GM19468 (cell line): ENCODE measurements at regions not wholly inside any gene's neighbourhood (a gene's known extent, or its start where the extent isn't known, plus 50 kb on each side); places are given as distances from the start of the nearest gene placed in this dataset.
"Not testable (repeated sequence)": the region's sequence is repeated elsewhere in the genome, so short reads cannot be mapped to it uniquely, and the experiment has no call there.

Source experiments
- ATAC-seq: cut with Tn5 transposase; IDR thresholded peaks from one replicate; pipeline ENCODE4 v1.9.1; 2021; ENCODE audit warnings: mild to moderate bottlenecking, moderate library complexity, moderate number of reproducible peaks; ENCODE audit not compliant: unreplicated experiment; ENCODE audit errors: extremely low read depth

DNA sequence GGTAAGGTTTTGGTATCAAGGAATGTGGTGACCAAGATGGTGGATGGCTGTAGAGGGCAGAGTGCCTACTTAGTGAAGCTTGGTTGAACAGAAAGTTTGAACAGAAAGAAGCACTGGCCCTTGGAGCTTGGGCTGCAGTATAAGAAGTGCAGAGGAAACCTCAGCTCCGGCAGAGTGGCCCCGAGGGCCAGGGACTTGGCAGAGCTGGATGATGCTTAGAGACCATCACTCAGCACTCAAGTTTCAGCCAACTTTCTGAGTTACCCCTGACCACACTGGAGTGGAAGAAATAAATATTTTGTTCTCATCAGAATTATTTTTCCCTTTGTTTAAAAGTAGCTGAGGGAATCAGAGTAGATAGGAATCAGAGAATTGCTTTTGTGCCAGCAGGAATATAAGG is 336.7 kb downstream of the C7orf25 start:
- no peak for ATAC-seq

DNA sequence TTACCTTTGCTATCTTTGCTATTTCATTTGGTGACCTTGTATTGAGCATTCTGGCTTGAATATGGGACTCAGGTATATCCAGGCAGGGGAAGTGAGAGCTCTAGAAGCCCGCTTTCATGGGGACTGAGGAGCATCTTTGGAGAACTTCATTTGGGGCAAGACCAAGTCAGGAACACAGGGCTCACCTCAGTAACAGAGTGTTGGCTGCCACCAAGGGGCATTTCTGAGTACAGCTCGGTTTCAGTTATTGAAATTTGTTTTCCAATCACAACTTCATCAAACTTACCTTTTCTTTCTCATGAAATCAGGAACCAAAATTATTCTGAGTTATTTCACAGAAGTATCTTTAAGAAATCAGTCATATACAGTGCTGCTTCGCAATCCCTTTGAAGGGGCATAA is 337.2 kb downstream of the C7orf25 start:
- ATAC-seq, result no peak

- ATAC-seq, result no peak
Measured at GRCh38 chr7:42573881-42574672, 337.1 kb upstream of the GLI3 start.

- ATAC-seq, result no peak
Measured at GRCh38 chr7:42572561-42572960, 335.6 kb upstream of the GLI3 start.

GRCh38 chr7:42572056-42572455 is 335.0 kb upstream of the GLI3 start:
- ATAC-seq, result no peak

- ATAC-seq, result no peak
Measured at GRCh38 chr7:42570944-42571343, 333.9 kb upstream of the GLI3 start.

DNA sequence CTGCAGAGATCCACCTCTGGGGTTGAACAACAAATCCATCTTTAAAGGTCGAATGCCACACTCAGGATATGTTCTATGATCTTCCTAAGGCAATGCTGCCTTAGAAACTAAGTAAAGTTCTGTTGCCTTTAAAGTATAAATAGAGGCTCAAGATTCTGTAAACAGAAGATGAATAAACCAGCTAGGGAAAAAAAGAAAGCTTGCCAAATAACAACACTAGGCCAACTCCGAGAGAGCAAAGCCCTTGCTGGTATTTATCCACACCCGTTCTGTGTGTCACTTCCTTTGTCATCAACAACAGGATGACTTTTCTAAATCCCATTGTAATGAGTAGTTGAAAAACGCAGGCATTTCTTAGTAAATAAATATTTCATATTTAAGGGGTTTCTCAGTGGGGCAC is 330.0 kb upstream of the GLI3 start:
- ATAC-seq, result no peak

DNA sequence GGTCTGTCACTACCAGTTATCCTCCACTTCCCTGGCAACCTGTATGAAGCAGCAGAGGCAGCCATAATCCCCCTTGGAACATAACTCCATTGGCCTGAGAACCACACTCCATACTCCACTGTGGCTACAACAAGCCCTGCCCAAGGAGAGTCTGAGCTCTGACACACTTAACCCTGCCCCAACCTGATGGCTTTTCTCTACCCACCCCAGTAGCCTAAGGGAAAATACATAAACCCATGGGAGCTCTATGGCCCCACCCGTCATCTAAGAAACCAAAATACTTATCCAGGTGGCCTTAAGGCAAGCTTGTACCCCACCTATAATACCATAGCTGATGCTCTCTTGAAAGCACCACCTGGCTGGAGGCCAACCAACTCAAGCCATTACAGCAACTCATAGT is 324.8 kb upstream of the GLI3 start:
- ATAC-seq, result no peak

GRCh38 chr7:42560866-42561265 is 323.9 kb upstream of the GLI3 start:
- ATAC-seq, result no peak

- not testable (repeated sequence) for ATAC-seq
Measured at GRCh38 chr7:42554932-42555331, 317.9 kb upstream of the GLI3 start.

DNA sequence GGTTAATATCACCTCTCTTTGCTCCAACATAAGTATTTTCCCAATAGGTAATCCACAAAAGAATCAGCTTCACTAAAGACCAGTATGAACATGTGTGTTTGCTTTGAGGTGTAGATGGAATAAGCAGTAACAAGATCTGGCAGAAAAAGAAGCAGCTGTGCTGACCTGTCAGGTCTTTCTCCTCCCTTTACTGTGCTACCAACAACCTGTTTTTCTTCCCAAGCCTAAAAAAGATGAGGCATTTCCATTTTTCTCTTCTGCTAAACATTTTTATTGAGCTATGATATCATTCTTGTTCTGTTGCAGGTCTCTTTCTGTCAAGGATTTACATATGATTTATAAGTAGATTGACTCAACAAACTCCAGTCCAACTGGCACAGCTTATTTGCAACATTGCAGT is 315.2 kb upstream of the GLI3 start:
- no peak for ATAC-seq

- ATAC-seq, result no peak
Measured at GRCh38 chr7:42550706-42551470, 313.9 kb upstream of the GLI3 start.

- ATAC-seq, result no peak
Measured at GRCh38 chr7:42549866-42550485, 313.0 kb upstream of the GLI3 start.

GRCh38 chr7:42548816-42549611 is 312.0 kb upstream of the GLI3 start:
- ATAC-seq, result no peak

DNA sequence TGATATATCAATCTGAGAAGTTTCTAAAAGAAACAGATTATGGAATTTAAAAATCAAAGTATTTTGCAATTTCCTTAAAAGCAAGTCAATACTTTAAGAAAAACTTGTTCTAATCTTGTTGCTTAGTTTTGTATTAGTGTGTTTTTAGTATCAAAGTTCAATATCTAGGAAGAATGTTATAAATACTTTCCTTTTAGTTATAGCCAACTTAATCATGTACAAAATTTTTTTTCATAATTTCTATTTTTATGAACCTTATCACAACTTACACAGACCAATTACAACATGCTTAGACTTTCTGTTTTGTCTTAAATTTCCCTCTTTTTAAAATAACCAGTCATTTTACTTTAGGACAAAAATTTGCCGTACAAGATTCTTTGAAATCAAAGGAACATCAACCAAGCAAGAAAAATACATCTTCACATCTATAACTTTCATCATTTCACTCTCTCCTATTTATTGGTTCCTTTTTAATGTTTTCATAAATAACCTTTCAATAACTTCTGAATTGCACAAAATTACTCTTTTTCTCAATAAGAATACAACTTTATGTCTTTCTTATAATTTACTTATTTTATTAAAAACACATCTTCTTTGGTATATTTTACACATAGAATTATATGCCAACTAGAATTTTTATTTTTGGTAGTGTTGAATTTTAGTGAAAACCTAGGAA is 308.2 kb upstream of the GLI3 start:
- no peak for ATAC-seq

GRCh38 chr7:42543953-42544352 is 306.9 kb upstream of the GLI3 start:
- no peak for ATAC-seq

DNA sequence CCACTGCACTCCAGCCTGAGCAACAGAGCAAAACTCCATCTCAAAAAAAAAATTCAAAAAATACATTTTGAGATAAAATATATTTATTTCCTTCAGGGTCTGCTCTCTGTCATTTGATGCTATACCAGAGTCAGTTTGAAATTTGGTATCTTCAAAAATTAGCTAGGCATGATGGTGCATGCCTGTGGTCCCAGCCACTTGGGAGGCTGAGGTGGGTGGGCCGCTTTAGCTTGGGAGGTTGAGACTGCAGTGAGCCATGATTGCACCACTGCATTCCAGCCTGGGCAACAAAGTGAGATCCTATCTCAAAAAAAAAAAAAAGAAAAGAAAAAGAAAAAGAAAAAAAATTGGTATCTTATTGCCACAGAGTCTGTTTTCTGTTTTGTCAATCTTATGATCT is 305.4 kb upstream of the GLI3 start:
- ATAC-seq, result not testable (repeated sequence)

DNA sequence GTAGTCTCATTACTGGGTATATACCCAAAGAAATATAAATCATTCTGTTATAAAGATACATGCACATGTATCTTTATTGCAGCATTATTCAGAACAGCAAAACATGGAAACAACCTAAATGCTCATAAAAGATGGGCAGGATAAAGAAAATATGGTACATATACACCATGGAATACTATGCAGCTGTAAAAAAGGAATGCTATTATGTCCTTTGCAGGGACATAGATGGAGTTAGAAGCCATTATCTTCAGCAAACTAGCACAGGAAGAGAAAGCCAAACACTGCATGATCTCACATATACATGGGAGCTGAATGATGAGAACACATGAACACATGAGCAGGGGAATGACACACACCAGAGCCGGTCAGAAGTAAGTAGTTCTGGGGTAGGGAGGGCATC is 297.4 kb upstream of the GLI3 start:
- no peak for ATAC-seq

- ATAC-seq, result no peak
Measured at GRCh38 chr7:42527004-42527403, 290.0 kb upstream of the GLI3 start.
